DMS53 treated with DMSO at 0.1 percent for 48 hours (cell line): ENCODE measurements at regions not wholly inside any gene's neighbourhood (a gene's known extent, or its start where the extent isn't known, plus 50 kb on each side); places are given as distances from the start of the nearest gene placed in this dataset.

Experiments
- DNase-seq: peaks from one replicate; lab custom pipeline; 2025; ENCODE audit not compliant: unreplicated experiment; lab: John Stamatoyannopoulos, UW

- no peak for DNase-seq
These were observed 56.6 kb upstream of the SCOC start for GRCh38 chr4:140316799-140317198.

DNA sequence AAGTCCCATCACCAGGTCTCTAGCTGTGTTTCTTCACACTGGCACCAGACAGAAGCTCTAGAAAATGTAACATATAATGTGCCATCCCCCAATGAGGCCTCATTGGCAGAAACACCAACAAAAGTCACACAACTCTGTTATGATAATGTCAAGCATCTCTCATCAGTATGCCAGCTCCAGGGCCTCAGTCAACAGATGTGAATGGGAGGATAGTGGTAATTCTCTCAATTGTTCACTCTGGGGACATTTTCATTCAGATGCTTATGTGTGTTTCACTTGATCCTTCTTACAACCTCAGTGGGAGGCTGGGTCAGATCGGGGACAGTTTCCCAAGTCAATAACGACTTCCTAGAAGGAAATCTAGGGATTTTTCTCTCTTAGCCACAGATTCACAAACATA, 57.5 kb upstream of the SCOC start:
- DNase-seq = no peak

GRCh38 chr4:140315438-140315837, 58.0 kb upstream of the SCOC start:
- DNase-seq = no peak

DNA sequence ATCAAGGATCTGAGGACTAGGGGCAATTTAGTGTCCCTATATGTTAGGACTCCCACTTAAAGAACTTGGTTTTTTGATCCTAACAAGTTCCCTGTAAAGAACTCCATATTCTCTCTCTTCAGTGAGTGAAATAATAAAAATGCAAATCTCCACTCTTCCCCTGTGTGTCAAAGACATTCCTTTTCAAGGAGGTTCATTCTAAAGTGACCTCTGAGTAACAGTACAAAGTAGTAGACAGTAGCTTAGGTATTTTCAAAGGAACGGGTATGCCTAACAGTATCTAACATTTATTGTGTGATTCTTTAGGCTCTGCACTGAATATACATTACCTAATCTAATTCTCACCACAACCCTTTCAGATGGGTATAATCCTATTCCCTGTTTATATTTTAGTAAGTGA, 58.4 kb upstream of the SCOC start:
- DNase-seq = no peak

- DNase-seq = no peak
These were observed 61.3 kb upstream of the SCOC start for GRCh38 chr4:140312100-140312499.

- DNase-seq = no peak
These were observed 62.1 kb upstream of the SCOC start for GRCh38 chr4:140311257-140311835.

DNA sequence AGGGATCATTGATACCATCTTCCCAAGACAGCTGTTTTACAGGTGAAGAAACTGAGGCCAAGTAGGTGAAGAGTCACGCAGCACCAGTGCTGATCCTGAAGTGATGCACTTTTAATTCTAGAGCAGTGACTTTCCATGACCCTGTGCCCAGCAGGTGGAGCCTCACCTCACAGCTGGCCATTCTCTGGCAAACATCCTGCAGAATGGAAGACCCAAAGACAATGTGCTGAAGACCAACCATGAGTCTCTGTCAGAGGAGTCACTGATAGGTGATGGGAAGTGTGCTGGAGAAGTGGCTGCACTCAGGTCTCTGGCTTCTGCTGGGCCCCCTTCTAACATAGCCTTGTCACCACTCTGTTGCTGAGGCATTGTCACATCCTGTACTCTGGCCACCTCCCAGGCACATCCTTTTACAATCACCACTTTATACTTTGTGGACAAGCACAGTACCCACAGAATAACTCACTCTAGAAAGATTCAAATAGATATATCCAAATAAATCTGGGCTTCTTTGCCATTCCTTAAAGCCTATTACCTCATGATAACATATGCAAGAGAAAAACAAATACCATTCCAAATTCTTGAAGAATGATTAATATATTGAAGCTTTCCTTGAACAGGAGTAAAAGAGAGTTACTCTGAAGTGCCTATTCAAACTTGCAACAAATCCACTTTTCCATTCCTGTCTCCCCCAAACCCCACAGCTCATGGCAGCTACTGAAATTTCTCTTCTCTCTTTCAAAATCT, 64.1 kb upstream of the SCOC start:
- DNase-seq = peak; percentile 36

DNA sequence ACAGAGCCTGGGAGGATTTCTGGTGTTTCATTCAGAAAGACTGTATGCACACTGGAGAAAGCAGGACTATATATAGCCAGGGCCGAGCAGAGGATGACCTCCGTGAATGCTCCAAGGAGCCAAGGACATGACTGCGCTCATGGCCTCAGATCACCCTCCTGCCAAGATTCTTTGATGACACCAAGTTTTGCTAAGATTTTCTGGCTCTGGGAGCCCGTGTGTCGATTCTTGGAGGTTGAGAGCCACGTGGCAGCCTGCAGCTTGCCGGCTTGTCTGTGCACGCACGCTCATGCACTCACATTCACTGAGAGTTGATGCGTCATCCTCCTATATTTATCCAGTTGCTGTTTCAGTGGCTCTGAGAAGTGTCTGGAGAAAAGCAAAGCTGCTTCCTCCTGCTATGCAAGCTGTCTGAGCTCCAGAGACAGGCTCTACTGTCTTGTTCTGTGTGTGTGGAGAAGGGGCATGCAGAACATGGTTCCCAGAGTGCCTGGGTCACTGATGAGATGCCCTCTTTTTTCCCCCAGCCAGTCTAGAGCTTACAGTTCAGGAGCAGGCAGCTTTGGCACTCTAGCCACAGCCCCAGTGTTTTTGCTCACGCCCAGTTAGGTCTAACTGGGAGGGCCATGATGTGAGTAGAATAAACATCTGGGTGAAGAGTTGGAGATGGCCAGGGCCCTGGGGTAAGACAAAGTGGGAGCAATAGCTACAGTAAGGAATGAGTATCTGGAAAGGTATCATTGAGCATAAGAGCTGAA, 64.9 kb upstream of the SCOC start:
- peak; percentile 89 for DNase-seq

GRCh38 chr4:140305053-140305452, 68.4 kb upstream of the SCOC start:
- DNase-seq = peak; percentile 67

DNA sequence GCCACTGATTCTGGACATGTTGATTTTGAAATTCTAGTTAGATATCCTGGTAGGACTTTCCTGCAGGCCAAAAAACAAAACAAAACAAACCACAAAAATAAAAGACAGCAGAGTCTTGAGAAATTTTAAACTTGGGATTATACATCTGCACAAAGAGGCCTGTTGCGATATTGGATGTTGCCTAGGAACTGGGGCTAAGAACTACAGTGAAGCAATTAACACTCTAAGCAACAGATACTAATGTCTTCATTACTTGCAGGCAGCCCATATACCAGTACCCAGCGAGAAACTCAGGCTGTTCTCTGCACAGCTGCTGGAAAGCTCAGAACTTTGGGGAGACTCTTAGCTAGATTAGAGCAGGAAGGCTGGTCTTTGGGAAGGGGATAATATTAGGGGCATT, 69.1 kb upstream of the SCOC start:
- no peak for DNase-seq

DNA sequence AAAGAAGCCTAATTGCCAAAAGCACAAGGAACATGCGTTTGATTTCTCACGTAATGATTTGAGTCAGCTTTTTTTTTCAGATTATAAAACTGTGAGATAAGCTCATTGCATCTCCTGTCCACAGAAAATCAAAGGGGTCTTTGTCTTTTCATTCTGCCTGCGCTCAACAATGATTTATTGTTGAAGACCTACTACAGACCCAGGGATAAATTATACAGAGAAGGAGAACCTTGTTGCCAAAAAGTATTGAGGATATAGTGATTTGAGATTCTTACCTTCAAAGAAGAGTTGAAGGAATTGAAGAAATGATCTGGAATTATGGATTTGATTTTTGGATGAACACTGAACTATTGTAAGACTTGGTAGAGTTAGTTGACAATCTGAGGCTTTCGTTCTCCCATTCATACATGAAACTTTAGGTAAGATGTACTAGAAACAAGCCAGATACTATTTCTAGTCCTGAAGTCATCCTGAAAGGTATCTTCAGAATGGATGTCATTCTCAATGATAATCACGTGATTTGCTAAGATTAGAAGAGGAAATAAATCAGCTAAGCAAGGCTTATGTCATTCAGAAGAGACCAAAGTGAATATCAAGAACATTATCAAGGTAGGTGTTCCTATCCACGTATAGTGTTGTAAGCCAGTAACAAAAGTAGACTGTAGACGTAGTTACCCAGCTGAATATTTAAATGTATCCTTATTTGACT, 71.1 kb upstream of the SCOC start:
- no peak for DNase-seq

GRCh38 chr4:140300271-140300970, 73.0 kb upstream of the SCOC start:
- DNase-seq = peak; percentile 71

DNA sequence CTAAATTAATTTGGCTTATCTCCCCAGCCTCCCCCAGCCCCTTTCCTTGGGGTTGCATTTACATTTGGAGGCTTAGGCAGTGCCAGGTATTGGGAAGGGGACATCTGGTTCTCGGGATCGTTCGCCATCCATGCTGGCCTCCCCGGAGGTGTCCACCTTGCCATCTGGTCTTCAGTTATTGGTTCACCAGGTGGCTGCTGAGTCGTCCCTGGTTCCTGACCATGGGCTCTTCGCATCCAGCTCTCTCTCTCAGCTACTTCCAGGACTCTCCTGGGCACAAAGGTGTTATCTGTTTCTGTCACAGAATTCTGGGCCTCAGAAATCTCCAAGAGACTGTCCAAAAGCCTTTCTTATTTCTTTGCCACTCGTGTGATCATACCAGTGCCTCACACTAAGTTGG, 75.4 kb upstream of the SCOC start:
- DNase-seq = no peak

DNA sequence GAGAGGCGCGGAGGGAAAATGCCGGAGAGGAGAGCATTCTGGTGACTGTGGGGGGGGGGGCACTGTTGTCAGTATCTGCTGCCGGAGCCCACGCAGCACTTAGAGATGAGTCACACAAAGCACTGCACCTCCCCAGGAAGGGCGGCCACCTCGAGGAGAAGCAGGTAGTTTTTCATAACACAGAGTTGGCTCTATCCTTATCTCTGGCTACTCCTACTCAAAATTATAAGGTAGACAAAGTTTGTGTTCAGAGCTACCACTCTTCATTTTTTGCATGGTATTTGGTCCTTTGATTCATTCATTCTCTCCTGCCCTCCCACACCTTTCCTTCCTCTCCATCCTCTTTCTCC, 76.2 kb upstream of the SCOC start:
- no peak for DNase-seq

- peak; percentile 45 for DNase-seq
These were observed 76.9 kb upstream of the SCOC start for GRCh38 chr4:140296335-140297220.

DNA sequence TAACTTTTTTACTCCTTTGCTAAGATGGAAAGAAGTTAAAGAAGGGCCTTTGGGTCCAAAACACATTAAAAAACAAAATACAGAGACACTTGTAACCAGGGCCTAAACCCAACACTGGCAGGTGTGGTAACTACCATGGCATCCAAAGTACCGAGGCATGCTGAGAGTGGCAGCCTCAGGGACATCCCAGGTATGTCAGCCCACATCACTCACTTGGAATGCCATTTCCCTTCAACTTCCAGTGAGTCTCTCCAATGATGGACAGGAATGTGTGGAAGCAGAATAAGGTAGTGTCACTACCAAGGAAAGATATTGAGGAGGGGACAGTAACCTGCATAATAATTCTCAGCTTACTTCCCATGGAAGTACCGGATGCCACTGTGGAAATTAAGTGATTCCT, 79.5 kb upstream of the SCOC start:
- DNase-seq = no peak

DNA sequence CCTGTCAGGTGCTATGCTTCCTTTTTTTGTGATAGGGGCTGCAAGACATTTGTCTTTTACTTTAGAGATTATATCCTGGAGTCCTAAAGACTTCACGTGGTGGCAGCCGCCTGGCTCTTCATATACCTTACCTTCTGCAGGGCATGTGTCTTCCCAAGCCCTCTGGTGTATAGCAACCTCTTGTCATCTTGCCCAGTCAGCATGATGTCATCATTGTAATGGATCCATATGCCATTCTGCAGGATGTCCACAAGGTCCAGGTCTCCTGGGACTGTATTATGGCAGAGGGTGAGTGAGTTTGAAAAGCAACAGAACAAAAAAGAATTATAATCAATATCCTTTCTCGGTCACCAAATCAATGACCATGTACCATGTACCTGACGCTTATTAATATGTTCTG, 82.2 kb upstream of the SCOC start:
- peak; percentile 4 for DNase-seq

GRCh38 chr4:140289486-140289885, 84.0 kb upstream of the SCOC start:
- no peak for DNase-seq

- DNase-seq = no peak
These were observed 87.0 kb upstream of the SCOC start for GRCh38 chr4:140286456-140286855.

DNA sequence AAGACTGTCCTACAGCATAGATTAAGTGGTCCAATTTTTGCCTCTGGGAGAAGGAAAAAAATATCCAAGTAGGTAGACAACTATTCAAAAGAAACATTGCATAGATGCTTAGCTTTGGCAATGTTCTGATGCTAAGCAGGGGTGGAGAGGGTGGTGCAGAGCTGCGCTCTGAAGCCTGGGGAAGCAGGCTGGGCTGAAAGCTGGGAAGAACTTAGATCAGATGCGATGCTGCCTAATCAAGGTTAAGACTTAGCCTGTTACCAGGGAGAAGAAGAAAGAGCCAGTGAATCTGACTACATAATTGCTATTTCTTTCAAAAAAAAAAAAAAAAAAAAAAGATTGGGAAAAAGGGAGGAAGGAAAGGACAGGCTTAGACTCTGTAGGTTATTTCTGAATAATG, 89.0 kb upstream of the SCOC start:
- DNase-seq = no peak
